GM23338 (cell line): ENCODE measurements at regions not wholly inside any gene's neighbourhood (a gene's known extent, or its start where the extent isn't known, plus 50 kb on each side); places are given as distances from the start of the nearest gene placed in this dataset.

Experiments
- ATAC-seq: fragments of 200-7000 bp; cut with Tn5 transposase; 3 replicates; pipeline ENCODE4 v1.9.1; 2020
- DNase-seq: peaks from one replicate; pipeline ENCODE4 v3.0.0-alpha.2; 2015; ENCODE audit warnings: low spot score
- H2AFZ ChIP-seq: fragments of 200-600 bp; sonication (generic); 2 replicates; pipeline ENCODE4 v1.8.0; 2016; ENCODE audit warnings: antibody characterized with exemption, mild to moderate bottlenecking, moderate library complexity
- H3F3A ChIP-seq: fragments of 200-600 bp; sonication (generic); replicated peaks from 2 replicates; pipeline ENCODE4 v1.8.0; 2017; ENCODE audit warnings: antibody characterized with exemption, mixed run types, low read depth
- H3K27ac ChIP-seq: fragments of 200-600 bp; sonication (generic); 2 replicates; pipeline ENCODE4 v1.6.1; 2016; ENCODE audit warnings: low read depth
- H3K27me3 ChIP-seq: fragments of 200-600 bp; sonication (generic); 2 replicates; pipeline ENCODE4 v1.8.0; 2016; ENCODE audit warnings: mild to moderate bottlenecking, mixed run types, moderate library complexity; ENCODE audit not compliant: insufficient read depth
- H3K36me3 ChIP-seq: fragments of 200-600 bp; sonication (generic); 2 replicates; pipeline ENCODE4 v1.8.0; 2016; ENCODE audit warnings: mild to moderate bottlenecking; ENCODE audit not compliant: insufficient read depth
- H3K4me1 ChIP-seq: fragments of 200-600 bp; sonication (generic); 2 replicates; pipeline ENCODE4 v1.8.0; 2016; ENCODE audit warnings: mild to moderate bottlenecking, moderate library complexity; ENCODE audit not compliant: insufficient read depth
- H3K4me2 ChIP-seq: fragments of 200-600 bp; sonication (generic); 2 replicates; pipeline ENCODE4 v1.7.1; 2017; ENCODE audit warnings: mixed run types
- H3K4me3 ChIP-seq: fragments of 200-600 bp; sonication (generic); 2 replicates; pipeline ENCODE4 v1.6.1; 2016; ENCODE audit warnings: mixed run types
- H3K79me2 ChIP-seq: fragments of 200-600 bp; sonication (generic); replicated peaks from 2 replicates; pipeline ENCODE4 v1.8.0; 2017; ENCODE audit warnings: mild to moderate bottlenecking; ENCODE audit not compliant: insufficient read depth
- H3K9me2 ChIP-seq: fragments of 200-600 bp; sonication (generic); 2 replicates; pipeline ENCODE4 v1.8.0; 2017; ENCODE audit not compliant: insufficient read depth
- H4K20me1 ChIP-seq: fragments of 200-600 bp; sonication (generic); replicated peaks from 2 replicates; pipeline ENCODE4 v1.8.0; 2017; ENCODE audit warnings: mild to moderate bottlenecking; ENCODE audit not compliant: insufficient read depth
- H3K27ac Mint-ChIP-seq: 2 replicates; pipeline ENCODE4 v1.8.0; 2020; ENCODE audit warnings: inconsistent platforms, mild to moderate bottlenecking, moderate library complexity, mixed read lengths
- H3K27me3 Mint-ChIP-seq: 3 replicates; pipeline ENCODE4 v1.8.0; 2022; ENCODE audit warnings: low read depth, mild to moderate bottlenecking, moderate library complexity, mixed read lengths, inconsistent platforms; ENCODE audit not compliant: insufficient read depth, poor library complexity
- H3K36me3 Mint-ChIP-seq: 3 replicates; pipeline ENCODE4 v1.8.0; 2021; ENCODE audit warnings: low read depth, mild to moderate bottlenecking, inconsistent platforms, moderate library complexity, mixed read lengths
- H3K4me1 Mint-ChIP-seq: 3 replicates; pipeline ENCODE4 v1.8.0; 2020; ENCODE audit warnings: mild to moderate bottlenecking, inconsistent platforms, mixed read lengths
- H3K4me3 Mint-ChIP-seq: 3 replicates; pipeline ENCODE4 v1.8.0; 2021; ENCODE audit warnings: moderate library complexity, mild to moderate bottlenecking, inconsistent platforms, mixed read lengths
- H3K9me3 Mint-ChIP-seq: 3 replicates; pipeline ENCODE4 v1.8.0; 2020; ENCODE audit warnings: moderate library complexity, mild to moderate bottlenecking, inconsistent platforms, mixed read lengths
- CREB1 ChIP-seq: fragments of 250-450 bp; sonication (Bioruptor Pico); IDR thresholded peaks from 2 replicates; pipeline ENCODE4 v1.5.0; 2020; ENCODE audit warnings: low read depth, mild to moderate bottlenecking, moderate library complexity
- EZH2 ChIP-seq: fragments of 200-600 bp; sonication (generic); IDR thresholded peaks from one replicate; pipeline ENCODE4 v1.8.0; 2017; ENCODE audit warnings: antibody characterized with exemption, mild to moderate bottlenecking, low read depth; ENCODE audit not compliant: unreplicated experiment
- EZH2phosphoT487 ChIP-seq: fragments of 200-600 bp; sonication (generic); IDR thresholded peaks from one replicate; pipeline ENCODE4 v1.8.1; 2018; ENCODE audit warnings: antibody characterized with exemption; ENCODE audit not compliant: unreplicated experiment
- JUNB ChIP-seq: IDR thresholded peaks from one replicate; pipeline ENCODE4 v1.6.1; 2016; ENCODE audit warnings: antibody characterized with exemption; ENCODE audit not compliant: unreplicated experiment
- NANOG ChIP-seq: IDR thresholded peaks from 2 replicates; pipeline ENCODE4 v1.6.1; 2016; ENCODE audit warnings: antibody characterized with exemption, borderline replicate concordance
- POLR2AphosphoS5 ChIP-seq: IDR thresholded peaks from 2 replicates; pipeline ENCODE4 v1.6.1; 2016; ENCODE audit warnings: antibody characterized with exemption, low read depth
- STAT1 ChIP-seq: IDR thresholded peaks from one replicate; pipeline ENCODE4 v1.6.1; 2016; ENCODE audit warnings: antibody characterized with exemption; ENCODE audit not compliant: unreplicated experiment
- ZNF114 ChIP-seq: fragments of 250-450 bp; sonication (Bioruptor Pico); IDR thresholded peaks from 2 replicates; pipeline ENCODE4 v1.5.0; 2020; ENCODE audit warnings: mild to moderate bottlenecking, moderate library complexity
- ZNF331 ChIP-seq: fragments of 250-450 bp; sonication (Bioruptor Pico); IDR thresholded peaks from 2 replicates; pipeline ENCODE4 v1.5.0; 2020; ENCODE audit warnings: low read depth, mild to moderate bottlenecking, moderate library complexity
- TF ChIP-seq, protein P1 (sequence below): IDR thresholded peaks from 2 replicates; pipeline ENCODE4 v1.6.1; 2016; ENCODE audit warnings: antibody characterized with exemption
- TF ChIP-seq, protein P2 (sequence below): IDR thresholded peaks from one replicate; pipeline ENCODE4 v1.6.1; 2018; ENCODE audit warnings: antibody characterized with exemption; ENCODE audit not compliant: unreplicated experiment
- TF ChIP-seq, protein P3 (sequence below), 2 experiments: fragments of 200-600 bp in 1 of 2; sonication (generic) in 1 of 2; conservative IDR thresholded peaks; 2 replicates each; pipeline versions ENCODE4 v1.5.1 to v1.6.1; 2016 to 2017; ENCODE audit warnings: antibody characterized with exemption in 2 of 2, low read depth in 2 of 2, mild to moderate bottlenecking in 2 of 2, moderate library complexity in 1 of 2
- TF ChIP-seq, protein P4 (sequence below): fragments of 250-450 bp; sonication (Bioruptor Pico); IDR thresholded peaks from 2 replicates; pipeline ENCODE4 v1.5.0; 2020; ENCODE audit warnings: mild to moderate bottlenecking, moderate library complexity

DNA sequence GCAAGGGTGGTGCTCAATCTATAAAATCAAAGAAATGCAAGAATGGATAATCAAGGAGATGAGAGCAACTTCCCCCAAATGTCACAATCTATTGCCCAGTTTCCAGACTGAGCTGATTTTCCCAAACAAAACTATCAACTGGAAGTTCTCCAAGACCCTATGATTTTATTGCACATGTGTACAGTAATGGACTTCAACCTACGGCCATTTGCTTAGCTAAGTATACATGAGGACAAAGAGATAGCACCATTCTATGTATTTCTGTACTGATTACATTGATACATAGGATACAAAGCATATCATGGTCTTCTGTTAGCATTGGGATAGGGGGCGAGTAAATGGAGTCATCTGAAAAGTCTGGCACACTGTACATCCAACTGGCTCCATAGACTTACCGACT is 407.8 kb downstream of the GABRG1 start:
- TF ChIP-seq, protein P1, sequence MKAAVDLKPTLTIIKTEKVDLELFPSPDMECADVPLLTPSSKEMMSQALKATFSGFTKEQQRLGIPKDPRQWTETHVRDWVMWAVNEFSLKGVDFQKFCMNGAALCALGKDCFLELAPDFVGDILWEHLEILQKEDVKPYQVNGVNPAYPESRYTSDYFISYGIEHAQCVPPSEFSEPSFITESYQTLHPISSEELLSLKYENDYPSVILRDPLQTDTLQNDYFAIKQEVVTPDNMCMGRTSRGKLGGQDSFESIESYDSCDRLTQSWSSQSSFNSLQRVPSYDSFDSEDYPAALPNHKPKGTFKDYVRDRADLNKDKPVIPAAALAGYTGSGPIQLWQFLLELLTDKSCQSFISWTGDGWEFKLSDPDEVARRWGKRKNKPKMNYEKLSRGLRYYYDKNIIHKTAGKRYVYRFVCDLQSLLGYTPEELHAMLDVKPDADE, result no peak
- TF ChIP-seq ZNF114 (CRISPR knock-in tag) (no peak), POLR2AphosphoS5 (no peak), EZH2phosphoT487 (no peak), CREB1 (CRISPR knock-in tag) (no peak), NANOG (no peak), JUNB (no peak), EZH2 (no peak), STAT1 (no peak), ZNF331 (CRISPR knock-in tag) (no peak)
- TF ChIP-seq, protein P2, sequence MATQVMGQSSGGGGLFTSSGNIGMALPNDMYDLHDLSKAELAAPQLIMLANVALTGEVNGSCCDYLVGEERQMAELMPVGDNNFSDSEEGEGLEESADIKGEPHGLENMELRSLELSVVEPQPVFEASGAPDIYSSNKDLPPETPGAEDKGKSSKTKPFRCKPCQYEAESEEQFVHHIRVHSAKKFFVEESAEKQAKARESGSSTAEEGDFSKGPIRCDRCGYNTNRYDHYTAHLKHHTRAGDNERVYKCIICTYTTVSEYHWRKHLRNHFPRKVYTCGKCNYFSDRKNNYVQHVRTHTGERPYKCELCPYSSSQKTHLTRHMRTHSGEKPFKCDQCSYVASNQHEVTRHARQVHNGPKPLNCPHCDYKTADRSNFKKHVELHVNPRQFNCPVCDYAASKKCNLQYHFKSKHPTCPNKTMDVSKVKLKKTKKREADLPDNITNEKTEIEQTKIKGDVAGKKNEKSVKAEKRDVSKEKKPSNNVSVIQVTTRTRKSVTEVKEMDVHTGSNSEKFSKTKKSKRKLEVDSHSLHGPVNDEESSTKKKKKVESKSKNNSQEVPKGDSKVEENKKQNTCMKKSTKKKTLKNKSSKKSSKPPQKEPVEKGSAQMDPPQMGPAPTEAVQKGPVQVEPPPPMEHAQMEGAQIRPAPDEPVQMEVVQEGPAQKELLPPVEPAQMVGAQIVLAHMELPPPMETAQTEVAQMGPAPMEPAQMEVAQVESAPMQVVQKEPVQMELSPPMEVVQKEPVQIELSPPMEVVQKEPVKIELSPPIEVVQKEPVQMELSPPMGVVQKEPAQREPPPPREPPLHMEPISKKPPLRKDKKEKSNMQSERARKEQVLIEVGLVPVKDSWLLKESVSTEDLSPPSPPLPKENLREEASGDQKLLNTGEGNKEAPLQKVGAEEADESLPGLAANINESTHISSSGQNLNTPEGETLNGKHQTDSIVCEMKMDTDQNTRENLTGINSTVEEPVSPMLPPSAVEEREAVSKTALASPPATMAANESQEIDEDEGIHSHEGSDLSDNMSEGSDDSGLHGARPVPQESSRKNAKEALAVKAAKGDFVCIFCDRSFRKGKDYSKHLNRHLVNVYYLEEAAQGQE, result no peak
- TF ChIP-seq, protein P3, sequence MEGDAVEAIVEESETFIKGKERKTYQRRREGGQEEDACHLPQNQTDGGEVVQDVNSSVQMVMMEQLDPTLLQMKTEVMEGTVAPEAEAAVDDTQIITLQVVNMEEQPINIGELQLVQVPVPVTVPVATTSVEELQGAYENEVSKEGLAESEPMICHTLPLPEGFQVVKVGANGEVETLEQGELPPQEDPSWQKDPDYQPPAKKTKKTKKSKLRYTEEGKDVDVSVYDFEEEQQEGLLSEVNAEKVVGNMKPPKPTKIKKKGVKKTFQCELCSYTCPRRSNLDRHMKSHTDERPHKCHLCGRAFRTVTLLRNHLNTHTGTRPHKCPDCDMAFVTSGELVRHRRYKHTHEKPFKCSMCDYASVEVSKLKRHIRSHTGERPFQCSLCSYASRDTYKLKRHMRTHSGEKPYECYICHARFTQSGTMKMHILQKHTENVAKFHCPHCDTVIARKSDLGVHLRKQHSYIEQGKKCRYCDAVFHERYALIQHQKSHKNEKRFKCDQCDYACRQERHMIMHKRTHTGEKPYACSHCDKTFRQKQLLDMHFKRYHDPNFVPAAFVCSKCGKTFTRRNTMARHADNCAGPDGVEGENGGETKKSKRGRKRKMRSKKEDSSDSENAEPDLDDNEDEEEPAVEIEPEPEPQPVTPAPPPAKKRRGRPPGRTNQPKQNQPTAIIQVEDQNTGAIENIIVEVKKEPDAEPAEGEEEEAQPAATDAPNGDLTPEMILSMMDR (conservative IDR thresholded peaks at IDR 0.05; ENCODE audit: low read depth in 2 of 2), result no peak
- TF ChIP-seq, protein P4, sequence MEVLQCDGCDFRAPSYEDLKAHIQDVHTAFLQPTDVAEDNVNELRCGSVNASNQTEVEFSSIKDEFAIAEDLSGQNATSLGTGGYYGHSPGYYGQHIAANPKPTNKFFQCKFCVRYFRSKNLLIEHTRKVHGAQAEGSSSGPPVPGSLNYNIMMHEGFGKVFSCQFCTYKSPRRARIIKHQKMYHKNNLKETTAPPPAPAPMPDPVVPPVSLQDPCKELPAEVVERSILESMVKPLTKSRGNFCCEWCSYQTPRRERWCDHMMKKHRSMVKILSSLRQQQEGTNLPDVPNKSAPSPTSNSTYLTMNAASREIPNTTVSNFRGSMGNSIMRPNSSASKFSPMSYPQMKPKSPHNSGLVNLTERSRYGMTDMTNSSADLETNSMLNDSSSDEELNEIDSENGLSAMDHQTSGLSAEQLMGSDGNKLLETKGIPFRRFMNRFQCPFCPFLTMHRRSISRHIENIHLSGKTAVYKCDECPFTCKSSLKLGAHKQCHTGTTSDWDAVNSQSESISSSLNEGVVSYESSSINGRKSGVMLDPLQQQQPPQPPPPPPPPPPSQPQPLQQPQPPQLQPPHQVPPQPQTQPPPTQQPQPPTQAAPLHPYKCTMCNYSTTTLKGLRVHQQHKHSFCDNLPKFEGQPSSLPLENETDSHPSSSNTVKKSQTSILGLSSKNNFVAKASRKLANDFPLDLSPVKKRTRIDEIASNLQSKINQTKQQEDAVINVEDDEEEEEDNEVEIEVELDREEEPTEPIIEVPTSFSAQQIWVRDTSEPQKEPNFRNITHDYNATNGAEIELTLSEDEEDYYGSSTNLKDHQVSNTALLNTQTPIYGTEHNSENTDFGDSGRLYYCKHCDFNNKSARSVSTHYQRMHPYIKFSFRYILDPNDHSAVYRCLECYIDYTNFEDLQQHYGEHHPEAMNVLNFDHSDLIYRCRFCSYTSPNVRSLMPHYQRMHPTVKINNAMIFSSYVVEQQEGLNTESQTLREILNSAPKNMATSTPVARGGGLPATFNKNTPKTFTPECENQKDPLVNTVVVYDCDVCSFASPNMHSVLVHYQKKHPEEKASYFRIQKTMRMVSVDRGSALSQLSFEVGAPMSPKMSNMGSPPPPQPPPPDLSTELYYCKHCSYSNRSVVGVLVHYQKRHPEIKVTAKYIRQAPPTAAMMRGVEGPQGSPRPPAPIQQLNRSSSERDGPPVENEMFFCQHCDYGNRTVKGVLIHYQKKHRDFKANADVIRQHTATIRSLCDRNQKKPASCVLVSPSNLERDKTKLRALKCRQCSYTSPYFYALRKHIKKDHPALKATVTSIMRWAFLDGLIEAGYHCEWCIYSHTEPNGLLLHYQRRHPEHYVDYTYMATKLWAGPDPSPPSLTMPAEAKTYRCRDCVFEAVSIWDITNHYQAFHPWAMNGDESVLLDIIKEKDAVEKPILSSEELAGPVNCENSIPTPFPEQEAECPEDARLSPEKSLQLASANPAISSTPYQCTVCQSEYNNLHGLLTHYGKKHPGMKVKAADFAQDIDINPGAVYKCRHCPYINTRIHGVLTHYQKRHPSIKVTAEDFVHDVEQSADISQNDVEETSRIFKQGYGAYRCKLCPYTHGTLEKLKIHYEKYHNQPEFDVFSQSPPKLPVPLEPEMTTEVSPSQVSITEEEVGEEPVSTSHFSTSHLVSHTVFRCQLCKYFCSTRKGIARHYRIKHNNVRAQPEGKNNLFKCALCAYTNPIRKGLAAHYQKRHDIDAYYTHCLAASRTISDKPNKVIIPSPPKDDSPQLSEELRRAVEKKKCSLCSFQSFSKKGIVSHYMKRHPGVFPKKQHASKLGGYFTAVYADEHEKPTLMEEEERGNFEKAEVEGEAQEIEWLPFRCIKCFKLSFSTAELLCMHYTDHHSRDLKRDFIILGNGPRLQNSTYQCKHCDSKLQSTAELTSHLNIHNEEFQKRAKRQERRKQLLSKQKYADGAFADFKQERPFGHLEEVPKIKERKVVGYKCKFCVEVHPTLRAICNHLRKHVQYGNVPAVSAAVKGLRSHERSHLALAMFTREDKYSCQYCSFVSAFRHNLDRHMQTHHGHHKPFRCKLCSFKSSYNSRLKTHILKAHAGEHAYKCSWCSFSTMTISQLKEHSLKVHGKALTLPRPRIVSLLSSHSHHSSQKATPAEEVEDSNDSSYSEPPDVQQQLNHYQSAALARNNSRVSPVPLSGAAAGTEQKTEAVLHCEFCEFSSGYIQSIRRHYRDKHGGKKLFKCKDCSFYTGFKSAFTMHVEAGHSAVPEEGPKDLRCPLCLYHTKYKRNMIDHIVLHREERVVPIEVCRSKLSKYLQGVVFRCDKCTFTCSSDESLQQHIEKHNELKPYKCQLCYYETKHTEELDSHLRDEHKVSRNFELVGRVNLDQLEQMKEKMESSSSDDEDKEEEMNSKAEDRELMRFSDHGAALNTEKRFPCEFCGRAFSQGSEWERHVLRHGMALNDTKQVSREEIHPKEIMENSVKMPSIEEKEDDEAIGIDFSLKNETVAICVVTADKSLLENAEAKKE (CRISPR knock-in tag), result no peak
- Histone ChIP-seq H2AFZ (no peak overlapping the region), H3K36me3 (no peaks in the 10 kb centered on the region), H3K4me2 (no peak overlapping the region), H3K4me3 (no peak overlapping the region), H3K9me2 (peaks cover 4% of the 10 kb centered on the region; the same call in 1 of the 2 replicates), H3K79me2 (no peaks in the 10 kb centered on the region), H3F3A (no peaks in the 10 kb centered on the region), H3K4me1 (no peaks in the 10 kb centered on the region), H3K27me3 (no peaks in the 10 kb centered on the region), H3K27ac (no peak overlapping the region), H4K20me1 (no peaks in the 10 kb centered on the region)
- H3K27me3 Mint-ChIP-seq, result peaks cover 2% of the 10 kb centered on the region
- ATAC-seq (no peak), DNase-seq (no peak)
- no peak overlapping the region for H3K27ac Mint-ChIP-seq
- H3K4me1 Mint-ChIP-seq, result no peaks in the 10 kb centered on the region
- no peaks in the 10 kb centered on the region; the same call in 2 of the 3 replicates for H3K36me3 Mint-ChIP-seq
- no peak overlapping the region for H3K4me3 Mint-ChIP-seq
- peaks cover 81% of the 10 kb centered on the region for H3K9me3 Mint-ChIP-seq
